Testis (tissue), 2 donors: ENCODE measurements at regions not wholly inside any gene's neighbourhood (a gene's known extent, or its start where the extent isn't known, plus 50 kb on each side); places are given as distances from the start of the nearest gene placed in this dataset.

ENCODE experiments used
- POLR2A ChIP-seq: fragments of 450-650 bp; IDR thresholded peaks from one replicate; pipeline ENCODE4 v1.6.1; 2017; ENCODE audit warnings: antibody characterized with exemption, mild to moderate bottlenecking, moderate library complexity
- TF ChIP-seq, protein P1 (sequence below), 3 experiments: fragments of 450-650 bp in 2 of 3; fragments of 200-600 bp in 1 of 3; sonication (generic) in 1 of 3; IDR thresholded peaks; one replicate each; pipeline ENCODE4 v1.5.1; 2016 to 2019; ENCODE audit warnings: antibody characterized with exemption in 3 of 3, mild to moderate bottlenecking in 2 of 3, moderate library complexity in 1 of 3

- TF ChIP-seq, protein P1, sequence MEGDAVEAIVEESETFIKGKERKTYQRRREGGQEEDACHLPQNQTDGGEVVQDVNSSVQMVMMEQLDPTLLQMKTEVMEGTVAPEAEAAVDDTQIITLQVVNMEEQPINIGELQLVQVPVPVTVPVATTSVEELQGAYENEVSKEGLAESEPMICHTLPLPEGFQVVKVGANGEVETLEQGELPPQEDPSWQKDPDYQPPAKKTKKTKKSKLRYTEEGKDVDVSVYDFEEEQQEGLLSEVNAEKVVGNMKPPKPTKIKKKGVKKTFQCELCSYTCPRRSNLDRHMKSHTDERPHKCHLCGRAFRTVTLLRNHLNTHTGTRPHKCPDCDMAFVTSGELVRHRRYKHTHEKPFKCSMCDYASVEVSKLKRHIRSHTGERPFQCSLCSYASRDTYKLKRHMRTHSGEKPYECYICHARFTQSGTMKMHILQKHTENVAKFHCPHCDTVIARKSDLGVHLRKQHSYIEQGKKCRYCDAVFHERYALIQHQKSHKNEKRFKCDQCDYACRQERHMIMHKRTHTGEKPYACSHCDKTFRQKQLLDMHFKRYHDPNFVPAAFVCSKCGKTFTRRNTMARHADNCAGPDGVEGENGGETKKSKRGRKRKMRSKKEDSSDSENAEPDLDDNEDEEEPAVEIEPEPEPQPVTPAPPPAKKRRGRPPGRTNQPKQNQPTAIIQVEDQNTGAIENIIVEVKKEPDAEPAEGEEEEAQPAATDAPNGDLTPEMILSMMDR (IDR thresholded peaks at IDR 0.05) = no peak
- no peak for TF ChIP-seq POLR2A
Observed at GRCh38 chr1:186578325-186579016, 101.8 kb downstream of the PTGS2 start.
